SH-SY5Y (cell line): ENCODE measurements at regions not wholly inside any gene's neighbourhood (a gene's known extent, or its start where the extent isn't known, plus 50 kb on each side); places are given as distances from the start of the nearest gene placed in this dataset.

ENCODE experiments used
- GATA2 ChIP-seq: IDR thresholded peaks from 2 replicates; pipeline ENCODE4 v1.6.1; 2011; ENCODE audit warnings: mild to moderate bottlenecking, low read depth, low read length
- GATA3 ChIP-seq: IDR thresholded peaks from 2 replicates; pipeline ENCODE4 v1.6.1; 2011; ENCODE audit warnings: low read depth, mild to moderate bottlenecking, low read length, moderate library complexity

- TF ChIP-seq GATA2 (no peak), GATA3 (no peak)
Measured at GRCh38 chr2:212667751-212668316, 129.2 kb upstream of the ERBB4 start.
